Naive B cell (primary cell): ENCODE measurements at regions not wholly inside any gene's neighbourhood (a gene's known extent, or its start where the extent isn't known, plus 50 kb on each side); places are given as distances from the start of the nearest gene placed in this dataset.

ENCODE experiments used
- ATAC-seq, 2 donors: fragments of 150-1000 bp; cut with Tn5 transposase; 2 replicates each; pipeline ENCODE4 v1.10.0; 2021; ENCODE audit warnings: low read depth in 2 of 2, mild to moderate bottlenecking in 2 of 2, moderate library complexity in 2 of 2
- DNase-seq: peaks from one replicate; pipeline ENCODE4 v3.0.0; 2022
- H3K27ac Mint-ChIP-seq, 6 donors: one replicate each; pipeline ENCODE4 v1.8.0; 2020 to 2022; ENCODE audit warnings: mild to moderate bottlenecking in 6 of 6, mixed read lengths in 6 of 6, moderate library complexity in 5 of 6, inconsistent platforms in 2 of 6
- H3K27me3 Mint-ChIP-seq, 3 donors: one replicate each; pipeline ENCODE4 v1.8.0; 2021 to 2022; ENCODE audit warnings: mixed read lengths in 3 of 3, mild to moderate bottlenecking in 1 of 3
- H3K36me3 Mint-ChIP-seq, 2 donors: one replicate each; pipeline ENCODE4 v1.8.0; 2020 to 2022; ENCODE audit warnings: mixed read lengths in 2 of 2, inconsistent platforms in 1 of 2, mild to moderate bottlenecking in 1 of 2
- H3K4me1 Mint-ChIP-seq, 3 donors: one replicate each; pipeline ENCODE4 v1.8.0; 2020 to 2022; ENCODE audit warnings: mixed read lengths in 3 of 3, inconsistent platforms in 1 of 3, mild to moderate bottlenecking in 1 of 3, moderate library complexity in 1 of 3
- H3K4me3 Mint-ChIP-seq, 8 donors: one replicate each; pipeline ENCODE4 v1.8.0; 2020 to 2022; ENCODE audit warnings: mild to moderate bottlenecking in 8 of 8, mixed read lengths in 8 of 8, moderate library complexity in 8 of 8, inconsistent platforms in 2 of 8
- H3K9me3 Mint-ChIP-seq, 7 donors: one replicate each; pipeline ENCODE4 v1.8.0; 2020 to 2022; ENCODE audit warnings: mixed read lengths in 7 of 7, mild to moderate bottlenecking in 5 of 7, inconsistent platforms in 2 of 7, moderate library complexity in 1 of 7

GRCh38 chr5:4921929-4922328 lies 218.2 kb upstream of the ADAMTS16 start:
- no peaks in the 10 kb centered on the region for H3K36me3 Mint-ChIP-seq

DNA sequence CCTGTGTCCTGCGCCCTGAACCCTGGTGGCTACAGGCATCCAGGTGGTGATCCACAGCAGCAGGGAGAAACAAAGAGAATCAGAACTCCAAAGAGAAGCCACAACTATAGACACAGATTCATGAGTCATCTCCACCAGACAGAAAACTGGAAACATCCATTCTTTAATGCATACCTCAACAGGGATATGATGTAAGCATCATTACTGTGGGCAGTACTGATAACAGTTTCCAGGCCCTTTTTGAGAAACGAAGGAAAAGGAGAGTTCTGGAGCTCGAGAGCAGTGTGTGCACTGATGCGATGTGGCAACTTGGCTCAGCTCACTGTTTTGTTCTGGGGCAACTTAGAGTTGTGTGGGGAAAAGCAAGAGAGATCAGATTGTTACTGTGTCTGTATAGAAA lies 215.6 kb upstream of the ADAMTS16 start:
- DNase-seq (no peak), ATAC-seq (no peak)
- Mint-ChIP-seq H3K4me1 (no peaks in the 10 kb centered on the region), H3K36me3 (no peaks in the 10 kb centered on the region), H3K4me3 (no peak overlapping the region), H3K27me3 (no peaks in the 10 kb centered on the region), H3K9me3 (peaks cover 0 to 3% (median 2%) of the 10 kb centered on the region in 7 donors), H3K27ac (no peak overlapping the region)

More at GRCh38 chr5:4921929-4922328, 218.2 kb upstream of the ADAMTS16 start:
- peaks cover 0 to 3% (median 3%) of the 10 kb centered on the region in 7 donors for H3K9me3 Mint-ChIP-seq
- H3K4me1 Mint-ChIP-seq = no peaks in the 10 kb centered on the region
- no peak overlapping the region for H3K4me3 Mint-ChIP-seq
- no peaks in the 10 kb centered on the region for H3K27me3 Mint-ChIP-seq
- H3K27ac Mint-ChIP-seq = no peak overlapping the region
- no peak for ATAC-seq
- DNase-seq = no peak

DNA sequence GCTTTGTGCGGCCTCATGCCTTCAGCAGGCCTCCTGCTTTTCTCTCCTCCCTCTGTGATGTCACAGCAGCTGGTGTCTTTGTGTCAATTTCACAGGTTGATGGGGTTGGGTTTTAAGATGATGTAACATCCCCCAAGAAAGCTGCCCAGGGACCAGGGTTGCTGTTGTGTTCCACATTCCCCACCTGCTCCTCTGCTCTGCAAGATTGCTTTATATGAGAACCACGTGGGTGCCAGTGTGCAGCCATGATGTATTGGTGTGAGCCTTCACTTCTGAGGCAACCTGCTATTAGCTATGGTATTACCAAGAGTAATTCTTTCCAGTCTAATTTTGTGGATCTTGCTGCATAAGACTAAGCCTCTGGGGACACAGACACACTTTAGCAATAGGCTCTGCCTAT lies 213.0 kb upstream of the ADAMTS16 start:
- H3K36me3 Mint-ChIP-seq = no peaks in the 10 kb centered on the region
- DNase-seq (no peak), ATAC-seq (no peak)
- H3K9me3 Mint-ChIP-seq = peaks cover 0 to 3% (median 0%) of the 10 kb centered on the region in 7 donors
- no peaks in the 10 kb centered on the region for H3K4me1 Mint-ChIP-seq
- no peak overlapping the region for H3K4me3 Mint-ChIP-seq
- no peaks in the 10 kb centered on the region for H3K27me3 Mint-ChIP-seq
- no peak overlapping the region for H3K27ac Mint-ChIP-seq

DNA sequence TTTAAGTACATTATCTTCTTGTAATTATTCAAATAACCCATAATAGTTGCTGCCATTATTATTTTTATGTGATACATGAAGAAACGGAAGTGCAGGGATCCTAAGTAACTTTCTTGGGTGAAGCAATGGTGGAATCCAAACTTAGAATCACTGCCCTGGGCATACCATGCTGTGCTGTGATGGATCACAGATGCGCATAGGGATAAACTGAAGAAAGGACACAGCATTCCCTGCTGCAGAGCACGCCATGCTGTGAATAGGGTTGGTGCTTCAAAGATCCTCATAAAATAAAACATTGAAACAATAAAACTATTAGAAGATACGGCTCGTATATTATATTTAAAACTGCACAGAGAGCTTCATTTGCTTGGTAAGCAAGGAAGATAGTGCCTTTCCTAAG lies 211.7 kb upstream of the ADAMTS16 start:
- Mint-ChIP-seq H3K27ac (no peak overlapping the region), H3K36me3 (no peaks in the 10 kb centered on the region), H3K9me3 (peaks cover 0 to 11% (median 3%) of the 10 kb centered on the region in 7 donors), H3K4me1 (no peaks in the 10 kb centered on the region), H3K4me3 (no peak overlapping the region), H3K27me3 (no peaks in the 10 kb centered on the region)
- no peak for ATAC-seq
- no peak for DNase-seq

DNA sequence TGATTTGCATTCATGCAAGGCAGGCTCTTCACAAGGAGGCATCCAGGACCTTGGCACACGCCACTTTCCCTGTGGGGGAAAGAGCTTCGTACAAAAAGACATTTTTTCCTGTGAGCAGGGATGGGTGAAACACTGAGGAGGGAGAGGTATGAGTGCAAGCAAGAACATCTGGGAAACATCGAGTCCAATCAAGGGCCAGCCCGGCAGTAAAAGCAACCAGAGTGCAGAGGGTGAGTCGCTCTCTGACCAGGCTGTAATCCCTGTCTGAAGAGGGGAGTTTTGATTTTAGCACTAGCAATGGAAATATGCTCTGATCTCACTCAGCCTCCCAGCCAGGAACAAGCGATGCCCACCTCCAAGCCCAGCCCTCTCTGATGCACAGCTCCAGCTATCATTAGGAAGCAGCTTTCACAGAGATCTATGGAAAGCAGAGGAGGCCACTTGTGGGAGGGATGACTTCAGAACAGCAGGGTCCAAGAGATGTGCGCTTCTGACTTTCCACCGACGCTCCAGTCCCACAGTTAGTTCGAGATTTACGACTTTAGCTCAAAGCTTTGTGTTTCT lies 211.0 kb upstream of the ADAMTS16 start:
- ATAC-seq (no peak), DNase-seq (no peak)
- no peaks in the 10 kb centered on the region for H3K36me3 Mint-ChIP-seq
- peak overlapping the region in 1 of 6 donors; percentile 60 for H3K27ac Mint-ChIP-seq
- H3K27me3 Mint-ChIP-seq = no peaks in the 10 kb centered on the region
- H3K4me3 Mint-ChIP-seq = no peak overlapping the region
- peaks cover 0 to 16% (median 5%) of the 10 kb centered on the region in 7 donors for H3K9me3 Mint-ChIP-seq
- no peaks in the 10 kb centered on the region for H3K4me1 Mint-ChIP-seq

GRCh38 chr5:4939042-4939781 lies 200.9 kb upstream of the ADAMTS16 start:
- H3K27me3 Mint-ChIP-seq = no peaks in the 10 kb centered on the region
- no peak overlapping the region for H3K4me3 Mint-ChIP-seq
- H3K27ac Mint-ChIP-seq = no peak overlapping the region
- peaks cover 0 to 4% (median 0%) of the 10 kb centered on the region in 7 donors for H3K9me3 Mint-ChIP-seq
- H3K36me3 Mint-ChIP-seq = no peaks in the 10 kb centered on the region
- DNase-seq = no peak
- no peaks in the 10 kb centered on the region for H3K4me1 Mint-ChIP-seq
- no peak for ATAC-seq

- H3K27me3 Mint-ChIP-seq = no peaks in the 10 kb centered on the region
- H3K4me1 Mint-ChIP-seq = no peaks in the 10 kb centered on the region
- peaks cover 0 to 4% (median 2%) of the 10 kb centered on the region in 7 donors for H3K9me3 Mint-ChIP-seq
- no peak for ATAC-seq
- H3K4me3 Mint-ChIP-seq = no peak overlapping the region
- H3K27ac Mint-ChIP-seq = no peak overlapping the region
- no peak for DNase-seq
- no peaks in the 10 kb centered on the region for H3K36me3 Mint-ChIP-seq
Measured at GRCh38 chr5:4941161-4941560, 199.0 kb upstream of the ADAMTS16 start.

- Mint-ChIP-seq H3K4me1 (no peaks in the 10 kb centered on the region), H3K9me3 (peaks cover 0 to 4% (median 2%) of the 10 kb centered on the region in 7 donors), H3K4me3 (no peak overlapping the region), H3K36me3 (no peaks in the 10 kb centered on the region), H3K27me3 (no peaks in the 10 kb centered on the region), H3K27ac (no peak overlapping the region)
- ATAC-seq (no peak), DNase-seq (no peak)
Measured at GRCh38 chr5:4941957-4942830, 197.9 kb upstream of the ADAMTS16 start.

GRCh38 chr5:4942831-4943178 lies 197.3 kb upstream of the ADAMTS16 start:
- DNase-seq (no peak), ATAC-seq (no peak)
- no peaks in the 10 kb centered on the region for H3K36me3 Mint-ChIP-seq
- H3K9me3 Mint-ChIP-seq = peaks cover 0 to 4% (median 2%) of the 10 kb centered on the region in 7 donors
- H3K4me1 Mint-ChIP-seq = no peaks in the 10 kb centered on the region
- no peak overlapping the region for H3K27ac Mint-ChIP-seq
- H3K27me3 Mint-ChIP-seq = no peaks in the 10 kb centered on the region
- H3K4me3 Mint-ChIP-seq = no peak overlapping the region

- H3K9me3 Mint-ChIP-seq = peaks cover 0 to 4% (median 2%) of the 10 kb centered on the region in 7 donors
- H3K27ac Mint-ChIP-seq = no peak overlapping the region
- no peaks in the 10 kb centered on the region for H3K27me3 Mint-ChIP-seq
- H3K4me3 Mint-ChIP-seq = no peak overlapping the region
- DNase-seq (no peak), ATAC-seq (no peak)
- no peaks in the 10 kb centered on the region for H3K4me1 Mint-ChIP-seq
- no peaks in the 10 kb centered on the region for H3K36me3 Mint-ChIP-seq
Measured at GRCh38 chr5:4945296-4945695, 194.8 kb upstream of the ADAMTS16 start.

DNA sequence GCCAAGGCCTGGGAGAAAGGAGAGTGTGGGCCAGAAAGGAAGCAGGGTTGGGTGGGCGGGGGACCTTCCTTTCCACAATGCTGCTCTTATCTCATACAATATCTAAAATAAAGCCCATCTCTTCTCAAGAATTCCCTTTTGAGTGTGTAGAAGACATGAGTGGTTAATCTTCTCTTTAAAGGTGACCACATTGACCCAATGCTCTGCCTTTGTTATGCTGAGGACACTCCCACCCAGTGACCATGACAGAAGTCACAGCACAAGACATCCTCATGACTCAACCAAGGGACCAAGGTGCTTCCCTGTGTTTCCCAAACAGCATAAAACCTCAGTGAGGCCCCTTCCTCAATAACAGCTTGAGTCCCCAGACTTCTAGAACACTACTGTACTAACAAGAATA lies 193.0 kb upstream of the ADAMTS16 start:
- H3K27me3 Mint-ChIP-seq = no peaks in the 10 kb centered on the region
- no peaks in the 10 kb centered on the region for H3K36me3 Mint-ChIP-seq
- no peak for ATAC-seq
- H3K9me3 Mint-ChIP-seq = peaks cover 0 to 4% (median 2%) of the 10 kb centered on the region in 7 donors
- H3K4me1 Mint-ChIP-seq = no peaks in the 10 kb centered on the region
- DNase-seq = no peak
- H3K27ac Mint-ChIP-seq = no peak overlapping the region
- no peak overlapping the region for H3K4me3 Mint-ChIP-seq

GRCh38 chr5:4947893-4948536 lies 192.1 kb upstream of the ADAMTS16 start:
- peaks cover 0 to 3% (median 2%) of the 10 kb centered on the region in 7 donors for H3K9me3 Mint-ChIP-seq
- H3K36me3 Mint-ChIP-seq = no peaks in the 10 kb centered on the region
- DNase-seq (no peak), ATAC-seq (no peak)
- H3K4me3 Mint-ChIP-seq = no peak overlapping the region
- no peak overlapping the region for H3K27ac Mint-ChIP-seq
- H3K27me3 Mint-ChIP-seq = no peaks in the 10 kb centered on the region
- H3K4me1 Mint-ChIP-seq = no peaks in the 10 kb centered on the region

- no peak overlapping the region for H3K4me3 Mint-ChIP-seq
- peaks cover 0 to 3% (median 0%) of the 10 kb centered on the region in 7 donors for H3K9me3 Mint-ChIP-seq
- H3K36me3 Mint-ChIP-seq = no peaks in the 10 kb centered on the region
- no peaks in the 10 kb centered on the region for H3K27me3 Mint-ChIP-seq
- DNase-seq (no peak), ATAC-seq (no peak)
- no peaks in the 10 kb centered on the region for H3K4me1 Mint-ChIP-seq
- H3K27ac Mint-ChIP-seq = no peak overlapping the region
Measured at GRCh38 chr5:4949108-4949507, 191.0 kb upstream of the ADAMTS16 start.
